LoVo (cell line): ENCODE measurements at regions not wholly inside any gene's neighbourhood (a gene's known extent, or its start where the extent isn't known, plus 50 kb on each side); places are given as distances from the start of the nearest gene placed in this dataset.

ENCODE experiments used
- DNase-seq: peaks from one replicate; pipeline ENCODE4 v3.0.0-alpha.2; 2016; ENCODE audit warnings: low spot score

GRCh38 chr6:105907301-105907700 lies 178.8 kb upstream of the PRDM1 start:
- DNase-seq: no peak

GRCh38 chr6:105902401-105903031 lies 183.6 kb upstream of the PRDM1 start:
- no peak for DNase-seq

- no peak for DNase-seq
Measured at GRCh38 chr6:105901583-105901982, 184.6 kb upstream of the PRDM1 start.

GRCh38 chr6:105900125-105900937 lies 185.8 kb upstream of the PRDM1 start:
- DNase-seq: no peak

- no peak for DNase-seq
Measured at GRCh38 chr6:105898286-105898685, 187.8 kb upstream of the PRDM1 start.

- no peak for DNase-seq
Measured at GRCh38 chr6:105897131-105897530, 189.0 kb upstream of the PRDM1 start.

- DNase-seq: no peak
Measured at GRCh38 chr6:105896821-105897095, 189.4 kb upstream of the PRDM1 start.

GRCh38 chr6:105896052-105896820 lies 189.9 kb upstream of the PRDM1 start:
- DNase-seq: no peak

- DNase-seq: no peak
Measured at GRCh38 chr6:105894556-105894955, 191.6 kb upstream of the PRDM1 start.

GRCh38 chr6:105893741-105894140 lies 192.4 kb upstream of the PRDM1 start:
- DNase-seq: no peak

- peak; percentile 12 for DNase-seq
Measured at GRCh38 chr6:105892577-105893262, 193.4 kb upstream of the PRDM1 start.

GRCh38 chr6:105890521-105891244 lies 195.5 kb upstream of the PRDM1 start:
- peak; percentile 33 for DNase-seq

- DNase-seq: no peak
Measured at GRCh38 chr6:105889902-105890301, 196.2 kb upstream of the PRDM1 start.

GRCh38 chr6:105886814-105887544 lies 199.2 kb upstream of the PRDM1 start:
- no peak for DNase-seq

GRCh38 chr6:105886066-105886813 lies 199.9 kb upstream of the PRDM1 start:
- DNase-seq: no peak

- DNase-seq: no peak
Measured at GRCh38 chr6:105884426-105884825, 201.7 kb upstream of the PRDM1 start.

GRCh38 chr6:105884011-105884410 lies 202.1 kb upstream of the PRDM1 start:
- DNase-seq: no peak

- DNase-seq: no peak
Measured at GRCh38 chr6:105882828-105883227, 203.3 kb upstream of the PRDM1 start.

GRCh38 chr6:105882121-105882803 lies 203.9 kb upstream of the PRDM1 start:
- no peak for DNase-seq

GRCh38 chr6:105881608-105882007 lies 204.5 kb upstream of the PRDM1 start:
- no peak for DNase-seq
